Right cardiac atrium (tissue), 5 donors: ENCODE measurements at regions not wholly inside any gene's neighbourhood (a gene's known extent, or its start where the extent isn't known, plus 50 kb on each side); places are given as distances from the start of the nearest gene placed in this dataset.
"Not testable (repeated sequence)": the region's sequence is repeated elsewhere in the genome, so short reads cannot be mapped to it uniquely, and the experiment has no call there.

Experiments
- ATAC-seq, 2 donors: fragments of 200-7000 bp; cut with Tn5 transposase; one replicate each; pipeline versions ENCODE4 v1.8.0 to v1.9.1; 2020; ENCODE audit warnings: moderate library complexity in 2 of 2, mild to moderate bottlenecking in 1 of 2
- DNase-seq, 3 donors: peaks; one replicate each; pipeline ENCODE4 v3.0.0-alpha.2; 2020
- H3K27ac ChIP-seq: one replicate; pipeline ENCODE4 v1.5.1; 2013; ENCODE audit warnings: mild to moderate bottlenecking, low read length, control low read depth, moderate library complexity
- H3K27me3 ChIP-seq: one replicate; pipeline ENCODE4 v1.6.1; 2013; ENCODE audit not compliant: control insufficient read depth, insufficient read depth
- H3K4me1 ChIP-seq: one replicate; pipeline ENCODE4 v1.6.1; 2013; ENCODE audit warnings: low read length; ENCODE audit not compliant: control insufficient read depth, insufficient read depth
- H3K4me3 ChIP-seq: one replicate; pipeline ENCODE4 v1.5.1; 2013; ENCODE audit warnings: low read length, control low read depth
- H3K9me3 ChIP-seq: one replicate; pipeline ENCODE4 v1.6.1; 2013; ENCODE audit warnings: low read length; ENCODE audit not compliant: control insufficient read depth
- WGBS: extraction: QIAGEN DNeasy Blood & Tissue Kit; methylation state at CpG from one replicate; pipeline ENCODE4 v1.1.7; 2013; 5-methylcytosine and 5-hydroxymethylcytosine counted together
- intact Hi-C, 4 donors: fragments of 100-400 bp; cut with DNase I; formaldehyde crosslinking; loops; one replicate each; pipeline versions ENCODE4 v1.11.0 to v1.14.0; 2022 to 2023
- donor health status: healthy with polysubstance abuse.
- donor health status: DM: no; HTN: yes; CAD: no.
- donor health status: DM: no; HTN: no; CAD: no.
- donor health status: DM: no; HTN: yes; CAD: no; lungs with severe emphysema.
- donor health status: DM: yes; HTN: yes; CAD: no.

DNA sequence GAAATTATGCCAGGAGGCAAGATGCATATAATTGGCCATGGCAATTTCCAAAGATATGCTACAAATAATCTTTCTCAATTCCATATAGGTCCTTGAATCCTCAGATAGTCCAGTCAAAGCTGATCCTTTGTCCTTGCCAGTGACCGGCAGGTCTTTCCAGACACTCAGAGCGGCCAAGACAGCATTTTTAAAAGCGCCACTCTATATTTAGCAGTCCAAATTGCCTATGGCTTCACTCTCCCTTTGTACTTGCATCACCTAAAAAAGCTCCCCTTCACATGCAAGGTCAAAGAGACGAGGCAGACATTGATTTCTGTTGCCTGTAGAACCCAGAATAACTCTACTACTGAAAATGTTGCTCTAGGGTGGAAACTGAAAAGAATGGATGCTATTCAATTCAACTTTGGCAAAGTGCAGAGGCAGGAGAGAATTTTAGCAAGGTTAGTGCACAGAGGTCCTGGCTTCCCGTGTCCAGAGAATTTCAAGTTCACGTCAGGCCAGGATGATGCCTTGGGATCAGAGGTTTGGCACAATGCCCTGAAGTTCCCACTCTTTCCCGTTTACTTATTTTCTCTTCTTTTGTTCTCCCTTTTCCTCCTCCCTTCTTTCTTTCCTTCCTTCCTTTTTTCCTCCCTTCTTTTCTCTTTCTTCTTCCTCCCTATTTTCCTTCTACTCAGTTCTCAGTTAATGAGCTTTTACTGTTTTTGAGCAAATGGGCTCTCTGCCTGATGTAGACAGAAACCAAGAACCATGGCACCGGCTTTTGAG lies 108.5 kb downstream of the KCNK1 start:
- H3K4me3 ChIP-seq = no peak overlapping the region
- 41% methylated on average over 8 of the region's 8 CpGs for WGBS

DNA sequence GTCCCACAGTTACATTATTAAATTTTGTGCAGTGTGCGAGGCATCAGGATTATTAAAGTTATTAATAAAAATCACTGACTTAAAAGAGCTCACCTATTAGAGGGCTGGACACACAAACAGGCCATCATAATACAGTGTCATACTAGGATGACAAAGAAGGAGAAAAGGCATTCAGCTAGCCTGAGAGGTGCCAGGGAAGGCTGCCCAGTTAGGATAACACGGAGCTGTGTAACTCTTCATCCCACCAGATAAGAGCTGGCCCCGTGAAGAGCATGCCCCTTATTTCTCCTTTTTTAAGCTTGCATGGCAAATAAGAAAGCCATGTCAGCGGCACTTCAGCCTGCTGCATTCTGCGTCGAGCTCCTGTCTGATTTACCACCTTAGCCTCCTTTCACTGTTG lies 109.5 kb downstream of the KCNK1 start:
- Histone ChIP-seq H3K4me3 (no peak overlapping the region), H3K27me3 (no peaks in the 10 kb centered on the region), H3K4me1 (peaks cover 2% of the 10 kb centered on the region), H3K27ac (peak overlapping the region; percentile 98), H3K9me3 (no peaks in the 10 kb centered on the region)
- WGBS = 62% methylated on average over 6 of the region's 6 CpGs
- intact Hi-C loops = loop anchor here in 2 of 4 donors (5.0 to 10.0 kb wide), 2 partner anchors 46 to 59 kb away; no protein-coding TSS in a partner anchor
- peak; percentile 33 to 74 (median 72) for DNase-seq
- peak; percentile 88 to 90 for ATAC-seq

More for the DNA sequence above, 108.5 kb downstream of the KCNK1 start:
- Histone ChIP-seq H3K27ac (peak overlapping the region; percentile 98), H3K27me3 (no peaks in the 10 kb centered on the region), H3K4me1 (peaks cover 2% of the 10 kb centered on the region), H3K9me3 (no peaks in the 10 kb centered on the region)
- DNase-seq (no peak), ATAC-seq (peak; percentile 33 to 61)
- intact Hi-C loops = loop anchor here in 2 of 4 donors (5.0 to 10.0 kb wide), 2 partner anchors 45 to 58 kb away; no protein-coding TSS in a partner anchor

DNA sequence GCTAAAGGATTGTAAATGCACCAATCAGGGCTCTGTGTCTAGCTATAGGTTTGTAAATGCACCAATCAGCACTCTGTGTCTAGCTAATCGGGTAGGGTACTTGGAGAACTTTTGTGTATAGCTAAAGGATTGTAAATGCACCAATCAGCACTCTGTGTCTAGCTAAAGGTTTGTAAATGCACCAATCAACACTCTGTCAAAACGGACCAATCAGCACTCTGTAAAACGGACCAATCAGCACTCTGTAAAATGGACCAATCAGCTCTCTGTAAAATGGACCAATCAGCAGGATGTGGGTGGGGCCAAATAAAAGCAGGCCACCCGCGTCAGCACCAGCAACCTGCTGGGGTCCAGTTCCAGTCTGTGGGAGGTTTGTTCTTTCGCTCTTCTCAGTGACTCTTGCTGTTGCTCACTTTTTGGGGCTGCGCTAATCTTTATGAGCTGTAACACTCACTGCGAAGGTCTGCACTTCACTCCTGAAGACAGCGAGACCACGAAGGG lies 110.3 kb downstream of the KCNK1 start:
- H3K4me3 ChIP-seq, H3K9me3 ChIP-seq, H3K27me3 ChIP-seq, H3K4me1 ChIP-seq, ATAC-seq, DNase-seq: not testable (repeated sequence)
- H3K27ac ChIP-seq = peak overlapping the region; percentile 82
- intact Hi-C loops = loop anchor here in 2 of 4 donors (5.0 to 10.0 kb wide), 2 partner anchors 47 to 59 kb away; no protein-coding TSS in a partner anchor
- WGBS = 91% methylated on average over 10 of the region's 10 CpGs

DNA sequence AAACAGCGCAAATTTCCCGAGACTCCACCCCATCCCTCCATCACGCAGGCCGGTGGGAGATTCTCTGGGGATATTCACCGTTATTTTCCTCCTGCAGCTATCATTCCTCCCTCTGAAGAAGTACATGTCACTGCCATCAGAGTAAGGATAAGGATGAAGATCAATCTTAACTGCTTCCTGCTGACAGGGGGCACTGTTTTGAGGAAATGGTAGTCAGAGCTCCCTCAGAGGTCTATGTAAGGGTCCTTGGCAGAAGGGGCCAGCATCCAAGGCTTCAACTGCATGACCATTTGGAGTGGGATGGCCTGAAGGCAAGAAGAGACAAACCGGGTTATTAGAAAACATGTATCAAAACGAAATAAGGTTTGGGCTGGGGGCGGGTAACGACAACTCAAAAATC lies 111.5 kb downstream of the KCNK1 start:
- WGBS = 82% methylated on average over 9 of the region's 9 CpGs
- H3K9me3 ChIP-seq = no peaks in the 10 kb centered on the region
- no peaks in the 10 kb centered on the region for H3K27me3 ChIP-seq
- intact Hi-C loops = loop anchor here in 1 of 4 donors (10.0 kb wide), 1 partner anchor 61 kb away; no protein-coding TSS in a partner anchor
- no peak overlapping the region for H3K27ac ChIP-seq
- H3K4me1 ChIP-seq = peaks cover 2% of the 10 kb centered on the region
- ATAC-seq (no peak), DNase-seq (no peak)
- H3K4me3 ChIP-seq = no peak overlapping the region

DNA sequence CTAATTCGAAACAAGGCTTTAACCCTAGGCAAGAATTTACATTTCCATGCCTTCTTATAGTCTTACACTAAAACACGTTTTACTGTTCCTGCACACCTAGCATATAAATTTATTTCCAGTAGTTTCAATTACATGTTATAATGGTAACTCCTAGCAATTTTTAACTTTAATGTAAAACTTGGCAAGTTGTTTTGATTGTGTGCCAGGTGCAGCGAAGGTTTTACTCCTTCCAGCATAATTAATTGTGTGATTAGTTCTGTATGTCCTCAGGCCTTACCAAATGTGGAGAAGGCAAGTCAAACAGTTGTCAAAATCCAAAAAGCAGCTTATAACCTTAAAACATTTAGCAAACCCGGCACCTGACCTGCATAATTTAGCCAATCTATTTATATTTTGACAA lies 114.8 kb downstream of the KCNK1 start:
- 65% methylated on average over 4 of the region's 4 CpGs for WGBS
- Histone ChIP-seq H3K27me3 (no peaks in the 10 kb centered on the region), H3K4me3 (no peak overlapping the region), H3K9me3 (no peaks in the 10 kb centered on the region), H3K4me1 (peaks cover 2% of the 10 kb centered on the region), H3K27ac (no peak overlapping the region)
- no peak for DNase-seq
- no peak for ATAC-seq
- intact Hi-C loops = loop anchor here in 1 of 4 donors (10.0 kb wide), 1 partner anchor 64 kb away; no protein-coding TSS in a partner anchor

DNA sequence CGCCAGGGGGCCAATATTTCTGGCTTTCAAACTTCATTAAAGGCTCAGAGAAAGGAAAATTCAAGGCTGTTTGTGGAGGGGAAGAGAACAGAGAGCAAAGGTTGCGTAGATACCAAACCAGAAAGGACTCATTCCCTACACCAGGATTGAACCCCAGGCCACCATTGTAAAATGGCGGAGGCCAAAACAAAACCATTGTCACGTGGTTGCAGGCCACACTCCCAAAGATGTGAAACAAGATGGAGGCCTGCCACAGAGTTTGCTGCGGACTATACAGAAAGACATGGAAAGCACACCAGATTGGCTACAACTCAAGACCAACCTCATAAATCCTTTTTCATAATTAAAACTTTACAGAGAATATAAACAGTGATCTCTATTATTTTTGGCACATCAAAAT lies 116.5 kb downstream of the KCNK1 start:
- WGBS = 83% methylated on average over 5 of the region's 5 CpGs
- H3K9me3 ChIP-seq = no peaks in the 10 kb centered on the region
- no peaks in the 10 kb centered on the region for H3K27me3 ChIP-seq
- H3K4me3 ChIP-seq = no peak overlapping the region
- H3K4me1 ChIP-seq = peaks cover 2% of the 10 kb centered on the region
- no peak overlapping the region for H3K27ac ChIP-seq
- DNase-seq = no peak
- intact Hi-C loops = no loop called here
- ATAC-seq = no peak

DNA sequence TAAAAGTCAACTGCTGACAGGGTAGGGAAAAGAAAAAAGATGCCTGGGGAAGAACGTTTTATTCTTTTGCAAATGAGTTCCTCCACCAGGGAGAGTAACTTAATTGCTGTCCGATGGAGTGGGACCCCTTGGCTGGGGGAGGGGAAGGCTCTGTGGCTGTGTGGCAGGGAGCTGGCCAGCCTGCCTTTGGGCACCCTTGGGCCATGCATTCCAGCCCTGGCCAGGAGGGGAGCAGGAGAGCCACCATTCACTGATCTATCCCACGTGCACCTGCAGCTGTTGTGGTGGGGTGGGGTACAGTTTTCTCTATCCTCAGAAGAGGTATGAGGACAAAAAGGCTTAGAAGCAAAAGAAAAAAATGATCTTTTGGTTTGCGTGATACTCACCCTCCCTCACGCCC lies 116.9 kb downstream of the KCNK1 start:
- Histone ChIP-seq H3K27me3 (no peaks in the 10 kb centered on the region), H3K9me3 (no peaks in the 10 kb centered on the region), H3K27ac (no peak overlapping the region), H3K4me1 (peaks cover 2% of the 10 kb centered on the region), H3K4me3 (no peak overlapping the region)
- WGBS = 43% methylated on average over 5 of the region's 5 CpGs
- DNase-seq (peak in 1 of 3 donors; percentile 34), ATAC-seq (no peak)
- intact Hi-C loops = no loop called here

DNA sequence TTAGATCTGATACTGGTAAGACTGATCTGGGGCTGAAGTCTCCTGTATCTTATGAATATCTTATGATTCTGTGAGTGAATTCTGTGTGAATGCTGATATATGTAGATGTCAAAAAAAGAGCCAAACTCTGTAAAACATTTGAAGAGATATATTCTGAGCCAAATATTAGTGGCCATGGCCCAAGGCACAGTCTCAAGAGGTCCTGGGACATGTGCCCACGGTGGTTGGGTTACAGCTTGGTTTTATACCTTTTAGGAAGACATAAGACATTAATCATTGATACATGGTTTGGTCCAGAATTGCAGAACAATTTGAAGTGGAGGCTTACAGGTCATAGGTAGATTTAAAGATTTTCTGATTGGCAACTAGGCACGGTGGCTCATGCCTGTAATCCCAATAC lies 118.3 kb downstream of the KCNK1 start:
- 58% methylated on average over 2 of the region's 2 CpGs for WGBS
- intact Hi-C loops = no loop called here
- Histone ChIP-seq H3K27ac (no peak overlapping the region), H3K4me1 (no peaks in the 10 kb centered on the region), H3K4me3 (no peak overlapping the region), H3K9me3 (no peaks in the 10 kb centered on the region), H3K27me3 (no peaks in the 10 kb centered on the region)
- ATAC-seq (no peak), DNase-seq (peak in 1 of 3 donors; percentile 40)

DNA sequence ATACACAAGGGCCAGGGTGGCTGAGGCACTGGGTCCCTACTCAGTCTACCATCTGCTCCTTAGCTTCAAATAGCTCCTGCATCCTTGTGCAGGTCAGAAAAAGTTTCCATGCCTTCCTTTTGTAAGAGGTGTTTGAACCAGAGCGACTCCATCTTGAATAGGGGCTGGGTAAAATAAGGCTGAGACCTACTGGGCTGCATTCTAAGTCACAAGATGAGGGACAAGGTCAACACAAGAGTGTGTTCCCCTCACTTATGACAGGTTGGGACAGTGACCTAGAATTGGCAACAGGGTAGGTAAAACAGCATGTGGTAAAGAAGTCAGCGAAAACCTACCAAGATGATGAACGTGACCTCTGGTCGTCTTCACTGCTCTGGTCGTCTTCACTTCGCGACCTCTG lies 120.5 kb downstream of the KCNK1 start:
- H3K4me3 ChIP-seq = no peak overlapping the region
- no peak overlapping the region for H3K27ac ChIP-seq
- 85% methylated on average over 7 of the region's 7 CpGs for WGBS
- DNase-seq = no peak
- no peaks in the 10 kb centered on the region for H3K27me3 ChIP-seq
- H3K4me1 ChIP-seq = no peaks in the 10 kb centered on the region
- H3K9me3 ChIP-seq = no peaks in the 10 kb centered on the region
- no peak for ATAC-seq
- intact Hi-C loops = no loop called here

DNA sequence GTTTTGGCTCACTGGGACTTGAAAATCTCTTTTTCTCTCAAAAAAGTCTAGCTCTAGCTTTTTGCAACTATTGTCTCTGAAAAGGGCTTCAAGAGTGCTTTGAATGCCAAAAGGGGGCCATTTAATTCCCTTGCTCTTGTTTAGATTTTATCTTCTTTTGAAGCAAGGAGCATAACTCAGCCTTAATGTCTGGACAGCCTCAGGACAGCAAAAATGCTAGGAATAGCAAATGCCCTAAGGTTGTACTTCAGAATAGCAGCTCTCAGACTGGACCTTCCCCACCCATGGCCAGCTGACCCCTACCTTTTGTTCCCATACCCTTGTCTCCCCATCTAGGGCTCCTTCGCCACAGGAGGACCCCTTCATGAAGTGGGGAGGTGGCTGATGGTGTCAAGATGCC lies 121.4 kb downstream of the KCNK1 start:
- Histone ChIP-seq H3K4me3 (no peak overlapping the region), H3K9me3 (no peaks in the 10 kb centered on the region), H3K27me3 (no peaks in the 10 kb centered on the region), H3K4me1 (no peaks in the 10 kb centered on the region), H3K27ac (no peak overlapping the region)
- 88% methylated on average over 1 of the region's 1 CpG for WGBS
- intact Hi-C loops = no loop called here
- no peak for ATAC-seq
- DNase-seq = no peak

DNA sequence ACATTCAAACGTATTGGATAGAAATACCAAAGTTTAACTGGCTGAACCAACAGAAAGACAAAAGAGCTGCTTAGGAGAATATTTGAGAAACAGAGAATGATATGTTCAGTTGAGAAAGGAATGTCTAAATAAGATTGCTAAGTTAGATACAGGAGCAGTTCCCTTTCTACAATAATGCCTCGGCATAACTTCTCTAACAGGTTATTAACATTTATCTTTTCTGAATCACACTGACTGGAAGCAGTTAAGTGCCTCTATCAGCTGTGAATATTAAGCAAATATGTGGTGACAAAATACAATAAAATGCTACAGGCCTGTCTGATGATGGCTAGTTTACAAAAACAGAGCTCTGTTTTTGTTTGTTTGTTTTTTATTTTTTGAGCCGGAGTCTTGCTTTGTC lies 121.9 kb downstream of the KCNK1 start:
- Histone ChIP-seq H3K4me1 (no peaks in the 10 kb centered on the region), H3K27ac (no peak overlapping the region), H3K9me3 (no peaks in the 10 kb centered on the region), H3K27me3 (no peaks in the 10 kb centered on the region), H3K4me3 (no peak overlapping the region)
- intact Hi-C loops = no loop called here
- DNase-seq (no peak), ATAC-seq (no peak)
- 55% methylated on average over 3 of the region's 3 CpGs for WGBS
